Uterus (tissue), 2 donors: ENCODE measurements at regions not wholly inside any gene's neighbourhood (a gene's known extent, or its start where the extent isn't known, plus 50 kb on each side); places are given as distances from the start of the nearest gene placed in this dataset.

ENCODE experiments used
- CTCF ChIP-seq, 4 experiments: fragments of 200-600 bp in 2 of 4; fragments of 450-650 bp in 2 of 4; sonication (generic) in 2 of 4; IDR thresholded peaks; one replicate each; pipeline ENCODE4 v1.5.1; 2016 to 2019; ENCODE audit warnings: antibody characterized with exemption in 4 of 4, mild to moderate bottlenecking in 2 of 4, moderate library complexity in 1 of 4
- POLR2A ChIP-seq, 2 donors: fragments of 450-650 bp; IDR thresholded peaks; one replicate each; pipeline ENCODE4 v1.6.1; 2016; ENCODE audit warnings: antibody characterized with exemption in 2 of 2, mild to moderate bottlenecking in 1 of 2, moderate library complexity in 1 of 2

- TF ChIP-seq POLR2A (IDR thresholded peaks at IDR 0.05) (no peak), CTCF (IDR thresholded peaks at IDR 0.05) (no peak)
Observed at GRCh38 chr4:28427306-28428085, 1566.9 kb downstream of the STIM2 start.
